NB4 (cell line): ENCODE measurements at regions not wholly inside any gene's neighbourhood (a gene's known extent, or its start where the extent isn't known, plus 50 kb on each side); places are given as distances from the start of the nearest gene placed in this dataset.

Experiments used
- DNase-seq: peaks from one replicate; pipeline ENCODE4 v3.0.0; 2010; ENCODE audit warnings: low read depth
- H3K4me3 ChIP-seq: one replicate; pipeline ENCODE4 v1.5.1; 2011; ENCODE audit warnings: mild to moderate bottlenecking, low read depth, low read length, moderate library complexity
- MYC ChIP-seq: IDR thresholded peaks from 2 replicates; pipeline ENCODE4 v1.6.1; 2011; ENCODE audit warnings: low read depth, low read length
- POLR2A ChIP-seq: IDR thresholded peaks from 2 replicates; pipeline ENCODE4 v1.6.1; 2011; ENCODE audit warnings: mild to moderate bottlenecking; ENCODE audit not compliant: insufficient read length; ENCODE audit errors: extremely low read depth
- TF ChIP-seq, protein P1 (sequence below): IDR thresholded peaks from 2 replicates; pipeline ENCODE4 v1.6.1; 2011; ENCODE audit warnings: low read depth, low read length
- TF ChIP-seq, protein P2 (sequence below): IDR thresholded peaks from one replicate; pipeline ENCODE4 v1.5.1; 2012; ENCODE audit warnings: low read depth, low read length

DNA sequence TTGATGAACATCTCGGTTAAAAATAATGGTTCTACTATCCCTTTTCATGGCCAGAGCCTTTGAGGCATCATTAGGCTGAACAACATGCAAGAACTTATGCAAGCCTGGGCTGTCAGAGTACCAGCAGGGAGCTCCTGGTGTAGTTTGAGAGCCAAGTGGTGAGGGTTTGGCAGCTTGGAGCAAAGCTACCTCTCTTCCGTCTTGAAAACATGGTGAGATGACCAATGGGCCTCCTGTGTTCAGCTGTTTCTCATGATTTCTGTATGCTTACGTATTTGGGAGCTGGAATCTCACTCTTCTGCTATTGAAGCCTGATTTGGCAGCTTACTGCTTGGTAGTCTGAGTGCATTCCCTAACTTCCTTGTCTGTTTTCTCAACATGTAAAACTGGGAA is 150.4 kb downstream of the CXCL12 start:
- DNase-seq = no peak
- no peak overlapping the region for H3K4me3 ChIP-seq
- TF ChIP-seq, protein P1, sequence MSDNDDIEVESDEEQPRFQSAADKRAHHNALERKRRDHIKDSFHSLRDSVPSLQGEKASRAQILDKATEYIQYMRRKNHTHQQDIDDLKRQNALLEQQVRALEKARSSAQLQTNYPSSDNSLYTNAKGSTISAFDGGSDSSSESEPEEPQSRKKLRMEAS = no peak
- TF ChIP-seq, protein P2, sequence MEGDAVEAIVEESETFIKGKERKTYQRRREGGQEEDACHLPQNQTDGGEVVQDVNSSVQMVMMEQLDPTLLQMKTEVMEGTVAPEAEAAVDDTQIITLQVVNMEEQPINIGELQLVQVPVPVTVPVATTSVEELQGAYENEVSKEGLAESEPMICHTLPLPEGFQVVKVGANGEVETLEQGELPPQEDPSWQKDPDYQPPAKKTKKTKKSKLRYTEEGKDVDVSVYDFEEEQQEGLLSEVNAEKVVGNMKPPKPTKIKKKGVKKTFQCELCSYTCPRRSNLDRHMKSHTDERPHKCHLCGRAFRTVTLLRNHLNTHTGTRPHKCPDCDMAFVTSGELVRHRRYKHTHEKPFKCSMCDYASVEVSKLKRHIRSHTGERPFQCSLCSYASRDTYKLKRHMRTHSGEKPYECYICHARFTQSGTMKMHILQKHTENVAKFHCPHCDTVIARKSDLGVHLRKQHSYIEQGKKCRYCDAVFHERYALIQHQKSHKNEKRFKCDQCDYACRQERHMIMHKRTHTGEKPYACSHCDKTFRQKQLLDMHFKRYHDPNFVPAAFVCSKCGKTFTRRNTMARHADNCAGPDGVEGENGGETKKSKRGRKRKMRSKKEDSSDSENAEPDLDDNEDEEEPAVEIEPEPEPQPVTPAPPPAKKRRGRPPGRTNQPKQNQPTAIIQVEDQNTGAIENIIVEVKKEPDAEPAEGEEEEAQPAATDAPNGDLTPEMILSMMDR = no peak
- TF ChIP-seq MYC (no peak), POLR2A (no peak)

DNA sequence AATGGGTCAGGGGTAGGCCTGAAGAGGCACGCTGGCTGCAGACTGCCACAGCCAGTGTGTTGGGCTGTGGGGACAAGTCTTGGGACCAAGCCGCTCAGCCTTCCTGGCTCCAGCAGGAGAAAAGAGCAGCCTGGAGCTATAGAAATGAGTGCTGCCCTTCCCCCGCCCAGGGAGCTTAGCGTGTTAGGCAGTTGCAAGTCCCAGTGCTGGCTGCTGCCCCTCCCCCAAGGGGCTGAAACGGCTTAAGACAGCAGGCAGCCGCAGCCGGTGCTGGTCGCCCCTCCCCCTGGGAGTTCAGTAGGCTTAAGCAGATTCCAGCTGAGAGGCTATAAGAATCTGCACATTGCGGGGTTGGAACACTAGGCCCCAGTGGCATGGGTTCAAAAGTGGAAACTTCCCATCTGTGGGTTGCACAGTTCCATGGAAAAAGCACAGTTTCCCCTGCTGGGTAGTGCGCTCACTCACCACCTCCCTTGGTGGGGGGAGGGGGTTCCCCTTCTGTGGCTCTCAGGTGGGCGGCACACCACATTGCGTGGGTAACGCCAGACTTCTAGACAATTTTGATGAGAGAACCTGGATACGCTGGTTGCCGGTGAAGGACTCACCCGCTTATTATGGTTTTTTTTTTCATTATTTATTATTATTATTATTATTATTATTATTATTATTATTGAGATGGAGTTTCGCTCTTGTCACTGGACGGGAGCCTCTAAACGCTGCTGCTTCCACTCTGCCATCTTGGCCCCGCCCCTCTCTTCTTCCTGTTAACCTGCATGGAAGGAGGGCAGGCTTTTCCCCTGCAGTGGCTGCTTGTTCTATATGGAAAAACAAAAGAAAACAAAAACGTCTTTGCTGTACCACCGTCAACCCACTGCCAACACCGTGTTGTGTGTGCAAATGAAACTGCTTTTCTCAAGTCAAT is 151.1 kb downstream of the CXCL12 start:
- H3K4me3 ChIP-seq = no peak overlapping the region
- DNase-seq = no peak
- no peak for TF ChIP-seq MYC
- TF ChIP-seq POLR2A = no peak
- TF ChIP-seq, protein P1 = no peak
- TF ChIP-seq, protein P2 = no peak

DNA sequence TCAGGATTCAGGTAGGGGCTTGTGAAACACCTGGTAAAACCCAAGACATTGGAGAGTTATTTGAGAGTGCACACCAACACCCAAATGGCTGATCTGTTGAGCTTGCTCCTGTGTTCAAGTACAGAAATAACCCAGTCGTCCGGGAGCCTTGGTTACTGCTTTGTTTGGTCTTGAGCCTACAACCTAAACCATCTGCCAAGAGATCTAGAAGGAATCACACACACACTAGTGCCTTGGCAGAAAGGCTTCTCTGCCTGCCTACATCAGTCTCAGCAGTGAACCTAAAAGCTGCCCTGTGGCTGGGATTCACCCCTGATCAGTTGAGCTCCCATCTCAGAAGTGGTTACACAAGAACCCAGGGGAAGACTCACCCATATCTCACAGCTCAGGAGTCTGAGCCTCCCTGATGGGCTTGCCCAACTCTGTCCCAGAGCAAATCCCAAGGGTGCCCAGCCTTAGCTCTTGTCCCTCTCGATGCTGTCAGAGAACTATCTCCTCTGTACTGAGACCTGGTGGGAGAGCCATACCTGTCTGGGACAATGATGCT is 167.6 kb downstream of the CXCL12 start:
- TF ChIP-seq, protein P2 = no peak
- TF ChIP-seq, protein P1 = no peak
- TF ChIP-seq MYC (no peak), POLR2A (no peak)
- no peak for DNase-seq

DNA sequence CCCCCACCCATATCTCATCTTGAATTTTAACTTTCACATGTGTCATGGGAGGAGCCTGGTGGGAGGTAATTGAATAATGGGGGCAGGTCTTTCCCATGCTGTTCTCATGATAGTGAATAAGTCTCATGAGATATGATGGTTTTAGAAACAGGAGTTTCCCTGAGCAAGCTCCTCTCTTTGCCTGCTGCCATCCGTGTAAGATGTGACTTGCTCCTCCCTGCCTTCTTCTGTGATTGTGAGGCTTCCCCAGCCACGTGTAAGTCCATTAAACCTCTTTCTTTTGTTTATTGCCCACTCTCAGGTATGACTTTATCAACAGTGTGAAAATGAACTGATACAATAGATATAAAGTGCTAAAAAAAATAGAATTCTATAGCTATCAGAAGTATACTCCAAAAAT is 168.8 kb downstream of the CXCL12 start:
- TF ChIP-seq, protein P1 = no peak
- TF ChIP-seq, protein P2 = no peak
- TF ChIP-seq POLR2A (no peak), MYC (no peak)
- DNase-seq = no peak

More for the DNA sequence above, 167.6 kb downstream of the CXCL12 start:
- H3K4me3 ChIP-seq = no peak overlapping the region

DNA sequence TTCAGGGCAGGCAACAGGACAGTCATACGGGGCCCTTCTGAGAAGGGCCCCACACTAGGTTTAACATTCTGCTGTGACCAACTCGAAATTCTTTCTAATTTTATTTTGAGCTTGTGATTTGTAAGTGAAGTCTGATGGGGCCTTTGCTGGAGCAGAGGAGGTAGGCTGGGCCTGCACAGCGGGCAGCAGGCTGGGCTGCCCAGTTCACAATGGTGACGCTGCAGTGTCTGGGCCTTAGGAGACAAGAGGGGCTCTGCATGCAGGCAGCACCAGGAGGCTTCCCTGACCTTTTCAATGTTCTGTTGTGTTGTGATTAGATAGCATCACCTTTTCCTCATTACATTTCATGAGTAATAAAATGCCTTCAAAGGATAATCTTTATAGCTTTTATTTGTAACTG is 175.1 kb downstream of the CXCL12 start:
- no peak overlapping the region for H3K4me3 ChIP-seq
- no peak for DNase-seq
- TF ChIP-seq POLR2A (no peak), MYC (no peak)
- TF ChIP-seq, protein P2 = no peak
- TF ChIP-seq, protein P1 = no peak

More for the DNA sequence above, 168.8 kb downstream of the CXCL12 start:
- no peak overlapping the region for H3K4me3 ChIP-seq
